HepG2 (cell line): ENCODE measurements at regions not wholly inside any gene's neighbourhood (a gene's known extent, or its start where the extent isn't known, plus 50 kb on each side); places are given as distances from the start of the nearest gene placed in this dataset.

Experiments
- FOXC1 ChIP-seq: sonication (generic); formaldehyde crosslinking; IDR thresholded peaks from 2 replicates; pipeline ENCODE4 v1.8.0; 2022; ENCODE audit warnings: mild to moderate bottlenecking, missing genetic modification reagents, borderline replicate concordance
- KDM4B ChIP-seq: sonication (generic); formaldehyde crosslinking; IDR thresholded peaks from 2 replicates; pipeline ENCODE4 v1.4.0; 2020; ENCODE audit warnings: missing genetic modification reagents
- RFX1 ChIP-seq: fragments of 450-650 bp; IDR thresholded peaks from 2 replicates; pipeline ENCODE4 v1.6.1; 2017
- SMC3 ChIP-seq: IDR thresholded peaks from 2 replicates; pipeline ENCODE4 v1.6.1; 2011; ENCODE audit warnings: low read length, improper control_type of control experiment
- SP1 ChIP-seq, 2 experiments: fragments of 450-650 bp in 1 of 2; sonication (generic) in 1 of 2; formaldehyde crosslinking in 1 of 2; IDR thresholded peaks; 2 replicates each; pipeline versions ENCODE4 v1.4.0 to v1.6.1; 2016 to 2020; ENCODE audit warnings: missing genetic modification reagents in 1 of 2
- TF ChIP-seq, protein P1 (sequence below), 2 experiments: sonication (generic) in 1 of 2; formaldehyde crosslinking in 1 of 2; IDR thresholded peaks; 2 replicates each; pipeline versions ENCODE4 v1.6.1 to v1.9.0; 2014 to 2022; ENCODE audit warnings: antibody characterized with exemption in 1 of 2, borderline replicate concordance in 1 of 2, inconsistent platforms in 1 of 2, low read depth in 1 of 2, missing genetic modification reagents in 1 of 2
- TF ChIP-seq, protein P2 (sequence below): sonication (generic); formaldehyde crosslinking; IDR thresholded peaks from 2 replicates; pipeline ENCODE4 v1.5.0; 2020; ENCODE audit warnings: mild to moderate bottlenecking, missing genetic modification reagents, moderate library complexity
- TF ChIP-seq, protein P3 (sequence below): IDR thresholded peaks from 2 replicates; pipeline ENCODE4 v1.6.1; 2016
- TF ChIP-seq, protein P4 (sequence below): sonication (generic); formaldehyde crosslinking; conservative IDR thresholded peaks from 2 replicates; pipeline ENCODE4 v1.4.0; 2020; ENCODE audit warnings: missing genetic modification reagents
- TF ChIP-seq, protein P5 (sequence below): sonication (generic); formaldehyde crosslinking; IDR thresholded peaks from 2 replicates; pipeline ENCODE4 v1.4.0; 2020; ENCODE audit warnings: mild to moderate bottlenecking, missing genetic modification reagents

DNA sequence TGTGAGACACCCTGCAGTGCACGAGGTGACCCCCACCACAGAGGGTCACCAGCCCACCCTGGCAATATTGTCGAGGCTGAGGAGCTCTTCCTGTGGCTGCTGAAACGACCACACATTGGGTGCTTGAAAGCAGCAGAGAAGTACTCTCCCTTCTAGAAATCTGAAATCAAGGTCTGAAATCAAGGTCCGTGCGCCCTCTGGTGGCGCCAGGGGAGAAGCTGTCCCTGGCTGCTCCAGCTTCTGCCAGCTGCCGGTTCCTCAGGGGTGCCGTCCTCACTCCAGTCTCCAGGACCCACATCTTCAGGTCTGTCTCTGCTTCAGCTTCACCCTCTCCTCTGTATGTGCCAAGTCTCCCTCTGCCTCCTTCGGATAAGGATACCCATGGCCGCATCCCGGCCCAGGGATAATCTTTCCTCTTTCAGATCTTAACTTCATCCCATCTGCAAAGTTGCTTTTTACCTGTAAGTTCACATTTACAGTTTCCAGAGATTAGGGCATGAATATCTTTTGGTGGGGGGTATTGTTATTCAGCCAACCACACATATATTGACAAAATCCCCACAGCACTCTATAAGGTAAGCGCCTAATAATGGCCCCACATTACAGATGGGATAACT lies 108.3 kb upstream of the PHACTR3 start (continued):
- TF ChIP-seq, protein P1, sequence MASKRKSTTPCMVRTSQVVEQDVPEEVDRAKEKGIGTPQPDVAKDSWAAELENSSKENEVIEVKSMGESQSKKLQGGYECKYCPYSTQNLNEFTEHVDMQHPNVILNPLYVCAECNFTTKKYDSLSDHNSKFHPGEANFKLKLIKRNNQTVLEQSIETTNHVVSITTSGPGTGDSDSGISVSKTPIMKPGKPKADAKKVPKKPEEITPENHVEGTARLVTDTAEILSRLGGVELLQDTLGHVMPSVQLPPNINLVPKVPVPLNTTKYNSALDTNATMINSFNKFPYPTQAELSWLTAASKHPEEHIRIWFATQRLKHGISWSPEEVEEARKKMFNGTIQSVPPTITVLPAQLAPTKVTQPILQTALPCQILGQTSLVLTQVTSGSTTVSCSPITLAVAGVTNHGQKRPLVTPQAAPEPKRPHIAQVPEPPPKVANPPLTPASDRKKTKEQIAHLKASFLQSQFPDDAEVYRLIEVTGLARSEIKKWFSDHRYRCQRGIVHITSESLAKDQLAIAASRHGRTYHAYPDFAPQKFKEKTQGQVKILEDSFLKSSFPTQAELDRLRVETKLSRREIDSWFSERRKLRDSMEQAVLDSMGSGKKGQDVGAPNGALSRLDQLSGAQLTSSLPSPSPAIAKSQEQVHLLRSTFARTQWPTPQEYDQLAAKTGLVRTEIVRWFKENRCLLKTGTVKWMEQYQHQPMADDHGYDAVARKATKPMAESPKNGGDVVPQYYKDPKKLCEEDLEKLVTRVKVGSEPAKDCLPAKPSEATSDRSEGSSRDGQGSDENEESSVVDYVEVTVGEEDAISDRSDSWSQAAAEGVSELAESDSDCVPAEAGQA (IDR thresholded peaks at IDR 0.05; ENCODE audit: low read depth) = no peak
- TF ChIP-seq, protein P1 (CRISPR knock-in tag; IDR thresholded peaks at IDR 0.05; ENCODE audit: borderline replicate concordance) = no peak
- TF ChIP-seq, protein P2, sequence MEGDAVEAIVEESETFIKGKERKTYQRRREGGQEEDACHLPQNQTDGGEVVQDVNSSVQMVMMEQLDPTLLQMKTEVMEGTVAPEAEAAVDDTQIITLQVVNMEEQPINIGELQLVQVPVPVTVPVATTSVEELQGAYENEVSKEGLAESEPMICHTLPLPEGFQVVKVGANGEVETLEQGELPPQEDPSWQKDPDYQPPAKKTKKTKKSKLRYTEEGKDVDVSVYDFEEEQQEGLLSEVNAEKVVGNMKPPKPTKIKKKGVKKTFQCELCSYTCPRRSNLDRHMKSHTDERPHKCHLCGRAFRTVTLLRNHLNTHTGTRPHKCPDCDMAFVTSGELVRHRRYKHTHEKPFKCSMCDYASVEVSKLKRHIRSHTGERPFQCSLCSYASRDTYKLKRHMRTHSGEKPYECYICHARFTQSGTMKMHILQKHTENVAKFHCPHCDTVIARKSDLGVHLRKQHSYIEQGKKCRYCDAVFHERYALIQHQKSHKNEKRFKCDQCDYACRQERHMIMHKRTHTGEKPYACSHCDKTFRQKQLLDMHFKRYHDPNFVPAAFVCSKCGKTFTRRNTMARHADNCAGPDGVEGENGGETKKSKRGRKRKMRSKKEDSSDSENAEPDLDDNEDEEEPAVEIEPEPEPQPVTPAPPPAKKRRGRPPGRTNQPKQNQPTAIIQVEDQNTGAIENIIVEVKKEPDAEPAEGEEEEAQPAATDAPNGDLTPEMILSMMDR (CRISPR knock-in tag) = peak; percentile 92
- TF ChIP-seq, protein P3, sequence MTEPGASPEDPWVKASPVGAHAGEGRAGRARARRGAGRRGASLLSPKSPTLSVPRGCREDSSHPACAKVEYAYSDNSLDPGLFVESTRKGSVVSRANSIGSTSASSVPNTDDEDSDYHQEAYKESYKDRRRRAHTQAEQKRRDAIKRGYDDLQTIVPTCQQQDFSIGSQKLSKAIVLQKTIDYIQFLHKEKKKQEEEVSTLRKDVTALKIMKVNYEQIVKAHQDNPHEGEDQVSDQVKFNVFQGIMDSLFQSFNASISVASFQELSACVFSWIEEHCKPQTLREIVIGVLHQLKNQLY (CRISPR knock-in tag) = no peak
- TF ChIP-seq SP1 (IDR thresholded peaks at IDR 0.05) (no peak), SP1 (CRISPR knock-in tag; IDR thresholded peaks at IDR 0.05) (no peak), RFX1 (no peak), KDM4B (CRISPR knock-in tag) (peak; percentile 42; the same call in 1 of the 2 replicates), SMC3 (peak; percentile 60), FOXC1 (CRISPR knock-in tag) (no peak)
- TF ChIP-seq, protein P4, sequence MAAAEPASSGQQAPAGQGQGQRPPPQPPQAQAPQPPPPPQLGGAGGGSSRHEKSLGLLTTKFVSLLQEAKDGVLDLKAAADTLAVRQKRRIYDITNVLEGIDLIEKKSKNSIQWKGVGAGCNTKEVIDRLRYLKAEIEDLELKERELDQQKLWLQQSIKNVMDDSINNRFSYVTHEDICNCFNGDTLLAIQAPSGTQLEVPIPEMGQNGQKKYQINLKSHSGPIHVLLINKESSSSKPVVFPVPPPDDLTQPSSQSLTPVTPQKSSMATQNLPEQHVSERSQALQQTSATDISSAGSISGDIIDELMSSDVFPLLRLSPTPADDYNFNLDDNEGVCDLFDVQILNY (CRISPR knock-in tag) = no peak
- TF ChIP-seq, protein P5, sequence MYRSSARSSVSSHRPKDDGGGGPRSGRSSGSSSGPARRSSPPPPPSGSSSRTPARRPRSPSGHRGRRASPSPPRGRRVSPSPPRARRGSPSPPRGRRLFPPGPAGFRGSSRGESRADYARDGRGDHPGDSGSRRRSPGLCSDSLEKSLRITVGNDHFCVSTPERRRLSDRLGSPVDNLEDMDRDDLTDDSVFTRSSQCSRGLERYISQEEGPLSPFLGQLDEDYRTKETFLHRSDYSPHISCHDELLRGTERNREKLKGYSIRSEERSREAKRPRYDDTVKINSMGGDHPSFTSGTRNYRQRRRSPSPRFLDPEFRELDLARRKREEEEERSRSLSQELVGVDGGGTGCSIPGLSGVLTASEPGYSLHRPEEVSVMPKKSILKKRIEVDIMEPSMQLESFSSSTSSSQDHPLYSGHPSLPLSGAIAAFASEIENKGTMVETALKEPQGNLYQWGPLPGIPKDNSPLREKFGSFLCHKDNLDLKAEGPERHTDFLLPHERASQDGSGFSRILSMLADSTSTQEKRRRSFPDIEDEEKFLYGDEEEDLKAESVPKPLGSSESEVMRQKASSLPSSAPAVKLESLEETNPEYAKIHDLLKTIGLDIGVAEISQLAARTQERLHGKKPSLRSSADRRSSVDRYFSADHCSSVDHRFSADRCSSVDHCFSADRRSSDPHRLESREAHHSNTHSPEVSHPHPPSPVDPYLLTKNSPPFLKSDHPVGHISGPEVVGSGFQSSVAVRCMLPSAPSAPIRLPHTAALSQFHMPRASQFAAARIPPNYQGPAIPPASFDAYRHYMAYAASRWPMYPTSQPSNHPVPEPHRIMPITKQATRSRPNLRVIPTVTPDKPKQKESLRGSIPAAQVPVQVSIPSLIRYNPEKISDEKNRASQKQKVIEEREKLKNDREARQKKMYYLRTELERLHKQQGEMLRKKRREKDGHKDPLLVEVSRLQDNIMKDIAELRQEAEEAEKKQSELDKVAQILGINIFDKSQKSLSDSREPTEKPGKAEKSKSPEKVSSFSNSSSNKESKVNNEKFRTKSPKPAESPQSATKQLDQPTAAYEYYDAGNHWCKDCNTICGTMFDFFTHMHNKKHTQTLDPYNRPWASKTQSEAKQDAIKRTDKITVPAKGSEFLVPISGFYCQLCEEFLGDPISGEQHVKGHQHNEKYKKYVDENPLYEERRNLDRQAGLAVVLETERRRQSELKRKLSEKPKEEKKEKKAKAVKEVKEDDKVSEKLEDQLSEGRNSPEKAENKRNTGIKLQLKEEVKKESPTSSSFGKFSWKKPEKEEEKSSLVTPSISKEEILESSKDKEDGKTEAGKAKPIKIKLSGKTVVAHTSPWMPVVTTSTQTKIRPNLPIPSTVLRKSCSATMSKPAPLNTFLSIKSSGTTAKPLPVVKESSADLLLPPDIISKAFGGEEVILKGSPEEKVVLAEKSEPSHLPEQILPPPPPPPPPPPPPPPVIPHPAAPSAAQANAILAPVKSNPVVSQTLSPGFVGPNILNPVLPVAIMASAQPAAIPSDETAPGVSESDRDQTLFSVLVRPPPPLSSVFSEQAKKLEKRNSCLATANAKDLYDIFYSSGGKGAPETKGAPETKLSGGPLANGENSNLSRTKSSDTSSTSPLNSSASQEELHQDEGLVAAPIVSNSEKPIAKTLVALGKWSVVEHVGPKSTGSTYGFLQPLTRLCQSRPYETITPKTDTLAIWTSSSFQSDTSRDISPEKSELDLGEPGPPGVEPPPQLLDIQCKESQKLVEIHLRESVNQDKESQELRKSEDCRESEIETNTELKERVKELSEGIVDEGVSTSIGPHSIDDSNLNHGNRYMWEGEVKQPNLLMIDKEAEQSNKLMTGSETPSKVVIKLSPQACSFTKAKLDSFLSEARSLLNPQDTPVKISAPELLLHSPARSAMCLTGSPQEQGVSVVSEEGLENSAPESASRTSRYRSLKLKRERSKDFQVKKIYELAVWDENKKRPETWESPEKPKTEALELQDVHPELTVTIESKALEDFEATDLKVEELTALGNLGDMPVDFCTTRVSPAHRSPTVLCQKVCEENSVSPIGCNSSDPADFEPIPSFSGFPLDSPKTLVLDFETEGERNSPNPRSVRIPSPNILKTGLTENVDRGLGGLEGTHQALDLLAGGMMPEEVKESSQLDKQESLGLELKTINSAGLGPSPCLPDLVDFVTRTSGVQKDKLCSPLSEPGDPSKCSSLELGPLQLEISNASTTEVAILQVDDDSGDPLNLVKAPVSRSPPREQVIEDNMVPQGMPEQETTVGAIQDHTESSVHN = no peak
